Heart left ventricle (tissue), 13 donors: ENCODE measurements at regions not wholly inside any gene's neighbourhood (a gene's known extent, or its start where the extent isn't known, plus 50 kb on each side); places are given as distances from the start of the nearest gene placed in this dataset.

Source experiments
- POLR2A ChIP-seq, 2 donors: fragments of 450-650 bp; IDR thresholded peaks; one replicate each; pipeline ENCODE4 v1.6.1; 2017; ENCODE audit warnings: antibody characterized with exemption in 2 of 2, mild to moderate bottlenecking in 2 of 2, moderate library complexity in 2 of 2
- TF ChIP-seq, protein P1 (sequence below), 12 donors: fragments of 200-600 bp; sonication (generic) in 4 of 12; IDR thresholded peaks; one replicate each; pipeline versions ENCODE4 v1.5.0 to v1.8.0; 2018 to 2022; ENCODE audit warnings: antibody characterized with exemption in 12 of 12, mild to moderate bottlenecking in 5 of 12
- donor health status: ischemic (EF 13 %, LVEDD 7.1; RV severe dilation, severe dysfunction).
- donor health status: DM: no; HTN: yes; CAD: no.
- donor health status: DM: no; HTN: no; CAD: no.
- donor health status: ischemic (EF 25% LVEDD 6.9; RV normal size, moderate dysfunction).
- donor health status: ischemic (EF 25% LVEDD 5.7; RV mildly dilated, moderate dysfunction).
- donor health status: ischemic (EF 35%, LVEDD 5.7; RV mildly dilated, moderate dysfunction).
- donor health status: nonischemic (EF 11% LVEDD 7.7; RV severe dilation, severe dysfunction).
- donor health status: DM: yes; HTN: yes; CAD: no.
- donor health status: PGD.
- donor health status: ischemic (EF 29% LVEDD 5.4; RV normal size, mild dysfunction).
- donor health status: nonischemic (EF 23%, LVEDD 6.1; RV moderate dilation, normal function).

DNA sequence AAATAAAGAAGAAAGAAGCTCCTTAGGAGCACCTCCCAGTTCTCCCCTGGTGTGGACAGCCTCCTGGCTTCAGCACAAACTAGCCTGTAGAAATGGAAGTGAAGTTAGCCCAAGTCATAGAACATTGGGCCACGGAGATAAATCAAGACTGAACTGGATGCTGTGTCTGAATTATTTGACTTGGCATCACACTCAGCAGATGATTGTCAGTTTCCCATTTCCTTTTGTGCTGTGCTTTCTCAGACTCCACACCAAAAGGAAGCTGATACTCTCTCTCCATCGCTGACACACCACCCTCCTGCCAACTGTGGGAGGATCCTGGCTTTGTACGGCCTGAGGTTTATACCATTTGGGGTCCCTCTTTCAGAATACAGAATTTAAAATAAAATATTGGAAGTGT is 209.8 kb downstream of the TFAP2A start:
- no peak for TF ChIP-seq POLR2A (IDR thresholded peaks at IDR 0.05)
- TF ChIP-seq, protein P1, sequence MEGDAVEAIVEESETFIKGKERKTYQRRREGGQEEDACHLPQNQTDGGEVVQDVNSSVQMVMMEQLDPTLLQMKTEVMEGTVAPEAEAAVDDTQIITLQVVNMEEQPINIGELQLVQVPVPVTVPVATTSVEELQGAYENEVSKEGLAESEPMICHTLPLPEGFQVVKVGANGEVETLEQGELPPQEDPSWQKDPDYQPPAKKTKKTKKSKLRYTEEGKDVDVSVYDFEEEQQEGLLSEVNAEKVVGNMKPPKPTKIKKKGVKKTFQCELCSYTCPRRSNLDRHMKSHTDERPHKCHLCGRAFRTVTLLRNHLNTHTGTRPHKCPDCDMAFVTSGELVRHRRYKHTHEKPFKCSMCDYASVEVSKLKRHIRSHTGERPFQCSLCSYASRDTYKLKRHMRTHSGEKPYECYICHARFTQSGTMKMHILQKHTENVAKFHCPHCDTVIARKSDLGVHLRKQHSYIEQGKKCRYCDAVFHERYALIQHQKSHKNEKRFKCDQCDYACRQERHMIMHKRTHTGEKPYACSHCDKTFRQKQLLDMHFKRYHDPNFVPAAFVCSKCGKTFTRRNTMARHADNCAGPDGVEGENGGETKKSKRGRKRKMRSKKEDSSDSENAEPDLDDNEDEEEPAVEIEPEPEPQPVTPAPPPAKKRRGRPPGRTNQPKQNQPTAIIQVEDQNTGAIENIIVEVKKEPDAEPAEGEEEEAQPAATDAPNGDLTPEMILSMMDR (IDR thresholded peaks at IDR 0.05), result no peak
